Right atrium auricular region (tissue), 2 donors: ENCODE measurements at regions not wholly inside any gene's neighbourhood (a gene's known extent, or its start where the extent isn't known, plus 50 kb on each side); places are given as distances from the start of the nearest gene placed in this dataset.

ENCODE experiments used
- DNase-seq: peaks from one replicate; pipeline ENCODE4 v3.0.0-alpha.2; 2019; ENCODE audit warnings: low spot score
- H3K27ac ChIP-seq, 2 donors: fragments of 200-600 bp; sonication (generic); 1 replicate in 1 of 2; 2 replicates in 1 of 2; pipeline ENCODE4 v1.5.1; 2016 to 2019
- H3K27me3 ChIP-seq, 2 donors: fragments of 200-600 bp; sonication (generic); one replicate each; pipeline versions ENCODE4 v1.5.1 to v1.6.0; 2017 to 2019
- H3K36me3 ChIP-seq: fragments of 200-600 bp; sonication (generic); one replicate; pipeline ENCODE4 v1.5.1; 2016
- H3K4me1 ChIP-seq, 2 donors: fragments of 200-600 bp; sonication (generic); one replicate each; pipeline versions ENCODE4 v1.5.1 to v1.6.0; 2017 to 2019
- H3K4me3 ChIP-seq, 2 donors: fragments of 200-600 bp; sonication (generic); 1 replicate in 1 of 2; 2 replicates in 1 of 2; pipeline ENCODE4 v1.5.1; 2017 to 2019; ENCODE audit warnings: mild to moderate bottlenecking in 1 of 2, moderate library complexity in 1 of 2
- H3K9me3 ChIP-seq, 2 donors: fragments of 200-600 bp; sonication (generic); one replicate each; pipeline ENCODE4 v1.5.1; 2019
- TF ChIP-seq, protein P1 (sequence below), 2 donors: fragments of 200-600 bp; sonication (generic); IDR thresholded peaks; one replicate each; pipeline ENCODE4 v1.5.1; 2019; ENCODE audit warnings: antibody characterized with exemption in 2 of 2

DNA sequence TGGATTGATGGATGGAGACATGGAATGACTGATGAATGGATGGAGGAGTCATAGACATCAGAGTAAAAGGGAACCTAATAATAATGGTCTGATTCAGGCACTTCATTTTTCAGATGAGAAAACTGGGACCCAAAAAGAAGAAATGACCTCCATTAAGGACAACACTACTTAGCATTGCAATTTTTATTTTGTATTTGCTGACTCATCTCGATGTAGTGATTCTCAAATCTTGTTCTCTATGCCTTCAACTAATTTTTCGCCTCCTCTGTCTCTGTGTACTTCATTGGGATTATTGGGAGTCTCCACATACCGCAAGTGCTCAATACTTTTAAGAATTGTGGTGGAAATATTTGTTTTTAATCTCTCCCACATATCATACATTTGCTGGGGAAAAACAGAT lies 446.2 kb upstream of the FSHR start:
- Histone ChIP-seq H3K36me3 (no peaks in the 10 kb centered on the region), H3K4me3 (no peak overlapping the region), H3K27ac (no peak overlapping the region), H3K27me3 (no peaks in the 10 kb centered on the region), H3K4me1 (no peaks in the 10 kb centered on the region), H3K9me3 (no peaks in the 10 kb centered on the region)
- TF ChIP-seq, protein P1, sequence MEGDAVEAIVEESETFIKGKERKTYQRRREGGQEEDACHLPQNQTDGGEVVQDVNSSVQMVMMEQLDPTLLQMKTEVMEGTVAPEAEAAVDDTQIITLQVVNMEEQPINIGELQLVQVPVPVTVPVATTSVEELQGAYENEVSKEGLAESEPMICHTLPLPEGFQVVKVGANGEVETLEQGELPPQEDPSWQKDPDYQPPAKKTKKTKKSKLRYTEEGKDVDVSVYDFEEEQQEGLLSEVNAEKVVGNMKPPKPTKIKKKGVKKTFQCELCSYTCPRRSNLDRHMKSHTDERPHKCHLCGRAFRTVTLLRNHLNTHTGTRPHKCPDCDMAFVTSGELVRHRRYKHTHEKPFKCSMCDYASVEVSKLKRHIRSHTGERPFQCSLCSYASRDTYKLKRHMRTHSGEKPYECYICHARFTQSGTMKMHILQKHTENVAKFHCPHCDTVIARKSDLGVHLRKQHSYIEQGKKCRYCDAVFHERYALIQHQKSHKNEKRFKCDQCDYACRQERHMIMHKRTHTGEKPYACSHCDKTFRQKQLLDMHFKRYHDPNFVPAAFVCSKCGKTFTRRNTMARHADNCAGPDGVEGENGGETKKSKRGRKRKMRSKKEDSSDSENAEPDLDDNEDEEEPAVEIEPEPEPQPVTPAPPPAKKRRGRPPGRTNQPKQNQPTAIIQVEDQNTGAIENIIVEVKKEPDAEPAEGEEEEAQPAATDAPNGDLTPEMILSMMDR (IDR thresholded peaks at IDR 0.05), result no peak
- DNase-seq, result no peak

DNA sequence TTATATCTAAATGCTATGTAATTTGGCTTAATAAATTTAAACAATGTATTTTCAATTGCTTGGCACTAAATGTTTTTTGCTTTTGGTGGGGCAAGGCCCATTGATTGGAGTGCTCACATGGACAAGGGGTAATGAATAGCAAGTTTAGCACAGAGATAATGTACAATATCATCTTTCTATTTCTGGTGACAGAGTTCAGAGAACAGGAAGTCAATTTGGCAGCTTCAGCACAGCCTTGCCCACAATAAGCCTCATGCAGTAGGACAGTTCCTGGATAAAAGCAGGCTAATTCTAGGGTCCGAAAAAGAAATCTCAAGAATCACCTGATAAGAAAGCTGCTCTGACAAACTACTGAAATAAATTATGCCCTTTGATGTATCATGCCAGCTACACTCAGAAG lies 443.9 kb upstream of the FSHR start:
- Histone ChIP-seq H3K4me1 (no peaks in the 10 kb centered on the region), H3K9me3 (no peaks in the 10 kb centered on the region), H3K4me3 (no peak overlapping the region), H3K36me3 (no peaks in the 10 kb centered on the region), H3K27ac (peak overlapping the region in 1 of 2 donors; percentile 30), H3K27me3 (no peaks in the 10 kb centered on the region)
- TF ChIP-seq, protein P1 (IDR thresholded peaks at IDR 0.05), result no peak
- no peak for DNase-seq

- no peak overlapping the region for H3K4me3 ChIP-seq
- no peaks in the 10 kb centered on the region for H3K4me1 ChIP-seq
Observed at GRCh38 chr2:49585921-49586320, 431.6 kb upstream of the FSHR start.

DNA sequence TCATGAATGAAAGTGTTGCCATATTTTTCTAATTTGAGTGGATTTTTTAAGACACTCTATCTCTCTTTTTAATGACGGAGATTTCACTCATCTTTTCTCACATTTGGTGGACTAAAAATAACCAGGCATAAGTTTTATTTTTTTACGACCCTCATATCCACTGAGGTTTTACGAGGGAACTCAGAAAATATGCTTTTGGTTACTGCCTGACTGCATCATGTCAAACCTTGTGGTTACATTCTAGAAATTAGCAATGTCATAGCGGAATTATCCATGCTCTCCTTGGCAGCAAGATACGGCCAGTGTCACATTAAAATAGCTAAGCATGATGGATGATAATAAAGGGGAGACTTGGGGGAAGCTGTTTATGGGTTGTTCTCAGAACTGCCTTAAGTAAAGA lies 428.6 kb upstream of the FSHR start:
- no peaks in the 10 kb centered on the region for H3K4me1 ChIP-seq
- TF ChIP-seq, protein P1 (IDR thresholded peaks at IDR 0.05), result no peak
- no peak overlapping the region for H3K4me3 ChIP-seq
- no peaks in the 10 kb centered on the region for H3K27me3 ChIP-seq
- no peak overlapping the region for H3K27ac ChIP-seq
- no peaks in the 10 kb centered on the region for H3K36me3 ChIP-seq
- no peak for DNase-seq
- H3K9me3 ChIP-seq, result no peaks in the 10 kb centered on the region

More at GRCh38 chr2:49585921-49586320, 431.6 kb upstream of the FSHR start:
- no peak for DNase-seq
- TF ChIP-seq, protein P1 (IDR thresholded peaks at IDR 0.05), result no peak
- H3K27ac ChIP-seq, result no peak overlapping the region
- no peaks in the 10 kb centered on the region for H3K9me3 ChIP-seq
- H3K36me3 ChIP-seq, result no peaks in the 10 kb centered on the region
- H3K27me3 ChIP-seq, result no peaks in the 10 kb centered on the region

GRCh38 chr2:49577041-49577440 lies 422.7 kb upstream of the FSHR start:
- DNase-seq, result no peak
- TF ChIP-seq, protein P1 (IDR thresholded peaks at IDR 0.05), result no peak
- Histone ChIP-seq H3K36me3 (no peaks in the 10 kb centered on the region), H3K27me3 (no peaks in the 10 kb centered on the region), H3K4me3 (no peak overlapping the region), H3K27ac (no peak overlapping the region), H3K9me3 (no peaks in the 10 kb centered on the region), H3K4me1 (no peaks in the 10 kb centered on the region)

DNA sequence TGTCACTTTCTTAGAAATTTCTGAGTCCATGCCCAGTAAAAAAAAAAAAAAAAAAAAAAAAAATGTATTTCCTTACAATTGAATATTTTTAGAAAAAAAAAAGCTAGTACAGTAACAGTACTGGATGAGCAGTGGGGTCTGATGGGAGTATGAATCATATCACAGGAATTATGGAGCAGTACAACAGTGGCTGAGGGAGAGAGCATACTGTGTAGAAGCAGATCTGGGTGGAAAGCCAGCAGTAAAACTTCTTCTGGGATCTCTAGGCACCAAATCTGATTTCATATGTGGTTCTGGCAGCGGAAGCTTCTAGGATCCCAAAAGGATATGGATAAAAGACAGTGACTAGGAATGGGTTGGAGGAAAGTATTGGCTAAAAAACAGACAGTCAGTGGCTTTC lies 414.9 kb upstream of the FSHR start:
- TF ChIP-seq, protein P1 (IDR thresholded peaks at IDR 0.05), result no peak
- no peaks in the 10 kb centered on the region for H3K9me3 ChIP-seq
- H3K27ac ChIP-seq, result no peak overlapping the region
- no peak for DNase-seq
- no peaks in the 10 kb centered on the region for H3K27me3 ChIP-seq
- H3K4me1 ChIP-seq, result no peaks in the 10 kb centered on the region
- H3K4me3 ChIP-seq, result no peak overlapping the region
- no peaks in the 10 kb centered on the region for H3K36me3 ChIP-seq
